Smooth muscle cell (in vitro differentiated cells): ENCODE measurements at regions not wholly inside any gene's neighbourhood (a gene's known extent, or its start where the extent isn't known, plus 50 kb on each side); places are given as distances from the start of the nearest gene placed in this dataset.

Source experiments
- DNase-seq: peaks from one replicate; lab custom pipeline; 2025; ENCODE audit not compliant: unreplicated experiment; lab: John Stamatoyannopoulos, UW
- H2AFZ ChIP-seq: fragments of 200-600 bp; sonication (generic); 2 replicates; pipeline ENCODE4 v1.6.0; 2016; ENCODE audit warnings: antibody characterized with exemption, low read depth, mild to moderate bottlenecking
- H3F3A ChIP-seq: fragments of 200-600 bp; sonication (generic); 2 replicates; pipeline ENCODE4 v1.6.0; 2017; ENCODE audit warnings: antibody characterized with exemption, low read depth
- H3K27ac ChIP-seq: fragments of 200-600 bp; sonication (generic); 2 replicates; pipeline ENCODE4 v1.5.1; 2016; ENCODE audit warnings: low read depth, mild to moderate bottlenecking
- H3K27me3 ChIP-seq: fragments of 200-600 bp; sonication (generic); 2 replicates; pipeline ENCODE4 v1.6.1; 2016; ENCODE audit warnings: low read depth, mild to moderate bottlenecking
- H3K36me3 ChIP-seq: fragments of 200-600 bp; sonication (generic); 2 replicates; pipeline ENCODE4 v1.5.1; 2016; ENCODE audit warnings: low read depth
- H3K4me1 ChIP-seq: fragments of 200-600 bp; sonication (generic); 2 replicates; pipeline ENCODE4 v1.5.1; 2016; ENCODE audit warnings: low read depth
- H3K4me2 ChIP-seq: fragments of 200-600 bp; sonication (generic); 2 replicates; pipeline ENCODE4 v1.6.0; 2016; ENCODE audit warnings: mild to moderate bottlenecking
- H3K4me3 ChIP-seq: fragments of 200-600 bp; sonication (generic); 2 replicates; pipeline ENCODE4 v1.5.1; 2016; ENCODE audit warnings: mild to moderate bottlenecking
- H3K79me2 ChIP-seq: fragments of 200-600 bp; sonication (generic); 2 replicates; pipeline ENCODE4 v1.6.0; 2016; ENCODE audit warnings: low read depth, mild to moderate bottlenecking
- H3K9ac ChIP-seq: fragments of 200-600 bp; sonication (generic); 2 replicates; pipeline ENCODE4 v1.6.0; 2016; ENCODE audit warnings: low read depth
- H3K9me3 ChIP-seq: fragments of 200-600 bp; sonication (generic); replicated peaks from 2 replicates; pipeline ENCODE4 v1.5.1; 2016; ENCODE audit warnings: low read depth
- H4K20me1 ChIP-seq: fragments of 200-600 bp; sonication (generic); 2 replicates; pipeline ENCODE4 v1.6.0; 2016; ENCODE audit warnings: low read depth
- WGBS: methylation state at CpG from one replicate; pipeline ENCODE4 v1.1.7; 2016; ENCODE audit warnings: low lambda C conversion rate; 5-methylcytosine and 5-hydroxymethylcytosine counted together
- TF ChIP-seq, protein P1 (sequence below): fragments of 200-600 bp; sonication (generic); IDR thresholded peaks from 2 replicates; pipeline ENCODE4 v1.5.1; 2017; ENCODE audit warnings: borderline replicate concordance, mild to moderate bottlenecking, antibody characterized with exemption; ENCODE audit not compliant: insufficient read depth, poor library complexity, severe bottlenecking

DNA sequence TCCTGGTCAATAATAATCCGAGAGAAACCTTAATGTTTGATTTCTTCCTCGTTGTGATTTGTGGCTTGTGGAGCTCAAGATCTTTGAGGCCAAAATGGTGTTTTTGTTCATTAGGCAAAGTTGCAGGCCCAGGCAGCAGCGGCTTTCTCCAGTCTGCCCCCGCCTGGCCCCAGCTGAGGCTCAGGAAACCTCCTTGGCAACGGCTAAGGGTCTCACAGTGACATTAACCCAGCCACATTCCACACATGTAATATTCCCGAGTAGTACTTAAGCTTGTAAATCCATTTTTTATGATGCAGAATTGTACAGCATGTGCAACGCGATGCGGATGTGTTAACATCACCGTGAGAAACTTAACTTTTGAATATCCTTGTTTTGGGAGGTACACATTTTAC, 200.1 kb downstream of the BCL11A start:
- Histone ChIP-seq H3K27me3 (no peaks in the 10 kb centered on the region), H3K9ac (no peak overlapping the region), H3K79me2 (no peaks in the 10 kb centered on the region), H4K20me1 (no peaks in the 10 kb centered on the region), H2AFZ (peak overlapping the region; percentile 33), H3K4me2 (peak overlapping the region; percentile 27), H3K36me3 (no peaks in the 10 kb centered on the region), H3K4me1 (no peaks in the 10 kb centered on the region), H3K9me3 (no peaks in the 10 kb centered on the region), H3K27ac (no peak overlapping the region), H3K4me3 (no peak overlapping the region), H3F3A (no peaks in the 10 kb centered on the region)
- DNase-seq, result no peak
- 50% methylated on average over 10 of the region's 10 CpGs for WGBS
- TF ChIP-seq, protein P1, sequence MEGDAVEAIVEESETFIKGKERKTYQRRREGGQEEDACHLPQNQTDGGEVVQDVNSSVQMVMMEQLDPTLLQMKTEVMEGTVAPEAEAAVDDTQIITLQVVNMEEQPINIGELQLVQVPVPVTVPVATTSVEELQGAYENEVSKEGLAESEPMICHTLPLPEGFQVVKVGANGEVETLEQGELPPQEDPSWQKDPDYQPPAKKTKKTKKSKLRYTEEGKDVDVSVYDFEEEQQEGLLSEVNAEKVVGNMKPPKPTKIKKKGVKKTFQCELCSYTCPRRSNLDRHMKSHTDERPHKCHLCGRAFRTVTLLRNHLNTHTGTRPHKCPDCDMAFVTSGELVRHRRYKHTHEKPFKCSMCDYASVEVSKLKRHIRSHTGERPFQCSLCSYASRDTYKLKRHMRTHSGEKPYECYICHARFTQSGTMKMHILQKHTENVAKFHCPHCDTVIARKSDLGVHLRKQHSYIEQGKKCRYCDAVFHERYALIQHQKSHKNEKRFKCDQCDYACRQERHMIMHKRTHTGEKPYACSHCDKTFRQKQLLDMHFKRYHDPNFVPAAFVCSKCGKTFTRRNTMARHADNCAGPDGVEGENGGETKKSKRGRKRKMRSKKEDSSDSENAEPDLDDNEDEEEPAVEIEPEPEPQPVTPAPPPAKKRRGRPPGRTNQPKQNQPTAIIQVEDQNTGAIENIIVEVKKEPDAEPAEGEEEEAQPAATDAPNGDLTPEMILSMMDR, result no peak

DNA sequence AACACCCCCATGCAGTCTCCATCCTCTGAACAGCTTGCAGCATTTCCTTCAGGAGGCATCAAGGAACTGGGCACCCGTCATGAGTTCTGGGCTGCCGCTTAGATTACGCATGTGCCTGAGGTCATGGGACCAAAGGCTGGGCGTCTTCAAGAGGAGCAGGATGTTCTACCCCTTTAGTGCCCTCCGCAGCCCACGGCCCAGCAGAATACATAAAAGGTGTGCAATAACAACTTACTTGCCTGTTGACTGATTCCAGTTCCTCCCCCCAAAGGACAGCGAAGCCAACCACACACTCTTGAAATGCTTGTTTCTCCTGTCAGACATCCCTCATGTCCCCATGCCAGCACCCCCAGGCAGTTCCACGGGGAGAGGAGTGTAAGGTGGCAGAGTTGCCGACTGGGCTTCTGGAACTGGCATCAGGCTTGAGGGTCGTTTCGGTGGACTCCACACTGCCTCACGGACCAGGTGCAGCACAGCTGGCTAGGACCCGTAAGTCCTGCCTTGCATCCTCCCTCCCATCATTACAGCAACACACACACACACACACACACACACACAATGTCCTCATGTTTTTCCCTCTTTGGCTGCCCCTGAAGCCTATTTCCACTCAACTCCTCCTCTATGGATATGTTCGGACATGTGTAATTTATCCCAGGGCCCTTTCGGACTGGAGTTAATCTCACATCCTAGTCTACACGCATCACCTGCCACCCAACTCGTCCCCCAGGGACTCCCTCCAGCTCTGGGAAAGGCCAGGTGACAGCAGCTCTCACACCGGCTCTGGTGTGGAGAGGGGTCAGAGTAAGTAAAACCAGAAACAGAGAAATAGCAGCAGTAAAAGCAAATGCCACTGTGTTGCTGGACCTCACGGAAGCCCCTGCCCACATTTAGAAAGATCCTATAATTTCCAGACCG, 200.7 kb downstream of the BCL11A start:
- H3K36me3 ChIP-seq, result no peaks in the 10 kb centered on the region
- DNase-seq, result no peak
- H3K79me2 ChIP-seq, result no peaks in the 10 kb centered on the region
- H3K4me2 ChIP-seq, result peak overlapping the region; percentile 27
- no peaks in the 10 kb centered on the region for H4K20me1 ChIP-seq
- peak overlapping the region; percentile 33 for H2AFZ ChIP-seq
- H3K9me3 ChIP-seq, result no peaks in the 10 kb centered on the region
- H3K4me1 ChIP-seq, result no peaks in the 10 kb centered on the region
- H3K4me3 ChIP-seq, result no peak overlapping the region
- H3K9ac ChIP-seq, result no peak overlapping the region
- TF ChIP-seq, protein P1, result no peak
- no peak overlapping the region for H3K27ac ChIP-seq
- WGBS, result 89% methylated on average over 20 of the region's 20 CpGs
- H3F3A ChIP-seq, result no peaks in the 10 kb centered on the region
- no peaks in the 10 kb centered on the region for H3K27me3 ChIP-seq

DNA sequence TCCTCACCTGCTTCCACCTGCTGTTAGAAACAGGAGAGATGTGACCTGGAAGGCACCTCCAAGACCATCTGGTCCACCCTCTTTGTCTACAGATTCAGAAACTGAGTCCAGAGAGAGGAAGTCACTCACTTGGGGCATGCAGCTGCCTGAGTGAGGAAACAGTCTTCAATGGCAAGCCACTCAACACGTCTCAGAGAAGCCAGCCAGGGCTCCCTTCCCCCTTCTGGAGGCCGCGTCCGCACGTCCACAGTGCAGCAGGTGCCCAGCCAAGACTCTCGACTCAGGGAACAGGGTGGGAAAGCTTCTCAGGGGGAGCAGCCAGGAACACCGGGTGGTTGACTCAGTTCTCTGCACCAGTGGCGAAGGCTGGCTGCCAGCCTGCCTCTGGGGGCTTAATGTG, 201.7 kb downstream of the BCL11A start:
- Histone ChIP-seq H3K79me2 (no peaks in the 10 kb centered on the region), H3F3A (no peaks in the 10 kb centered on the region), H3K27ac (no peak overlapping the region), H3K9ac (no peak overlapping the region), H3K9me3 (no peaks in the 10 kb centered on the region), H3K27me3 (no peaks in the 10 kb centered on the region), H3K4me1 (no peaks in the 10 kb centered on the region), H2AFZ (no peak overlapping the region), H4K20me1 (no peaks in the 10 kb centered on the region), H3K4me2 (no peak overlapping the region), H3K4me3 (no peak overlapping the region), H3K36me3 (no peaks in the 10 kb centered on the region)
- DNase-seq, result no peak
- TF ChIP-seq, protein P1, result no peak
- WGBS, result 92% methylated on average over 8 of the region's 8 CpGs

DNA sequence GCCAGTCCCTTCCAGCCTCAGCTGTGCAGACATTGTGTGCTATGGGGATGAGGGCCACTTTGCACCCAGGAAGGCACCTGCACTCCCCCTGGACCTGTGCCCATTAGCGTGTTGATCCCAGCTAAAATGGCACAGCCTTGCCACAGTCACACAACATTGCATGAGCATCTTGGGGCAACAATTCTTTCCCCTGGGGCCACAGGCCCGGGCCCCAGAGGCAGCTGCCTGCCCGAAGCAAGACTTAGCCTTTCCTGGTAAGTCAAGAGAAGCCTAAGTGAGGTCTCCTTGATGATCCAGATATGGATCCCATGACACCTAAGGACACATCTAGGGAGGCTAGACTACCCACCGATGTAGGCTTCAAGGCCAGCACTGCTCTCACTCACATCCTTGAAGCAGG, 202.1 kb downstream of the BCL11A start:
- TF ChIP-seq, protein P1, result no peak
- 97% methylated on average over 4 of the region's 4 CpGs for WGBS
- no peaks in the 10 kb centered on the region for H4K20me1 ChIP-seq
- H3K4me1 ChIP-seq, result no peaks in the 10 kb centered on the region
- no peak overlapping the region for H3K4me2 ChIP-seq
- H3K27ac ChIP-seq, result no peak overlapping the region
- no peak for DNase-seq
- no peak overlapping the region for H3K9ac ChIP-seq
- no peak overlapping the region for H3K4me3 ChIP-seq
- no peaks in the 10 kb centered on the region for H3F3A ChIP-seq
- no peaks in the 10 kb centered on the region for H3K27me3 ChIP-seq
- no peaks in the 10 kb centered on the region for H3K36me3 ChIP-seq
- H3K9me3 ChIP-seq, result no peaks in the 10 kb centered on the region
- H3K79me2 ChIP-seq, result no peaks in the 10 kb centered on the region
- no peak overlapping the region for H2AFZ ChIP-seq
